Common myeloid progenitor, CD34-positive (primary cell): ENCODE measurements at regions not wholly inside any gene's neighbourhood (a gene's known extent, or its start where the extent isn't known, plus 50 kb on each side); places are given as distances from the start of the nearest gene placed in this dataset.
"Not testable (repeated sequence)": the region's sequence is repeated elsewhere in the genome, so short reads cannot be mapped to it uniquely, and the experiment has no call there.

Source experiments
- CTCF ChIA-PET: fragments of 350-600 bp; sonication (Branson Sonifier 250); formaldehyde crosslinking; loops from one replicate; lab custom pipeline; 2021; ENCODE audit warnings: antibody characterized with exemption; lab: Charles Lee
- POLR2A ChIA-PET: fragments of 350-600 bp; sonication (Branson Sonifier 250); formaldehyde crosslinking; loops from one replicate; lab custom pipeline; 2021; ENCODE audit warnings: antibody characterized with exemption; lab: Charles Lee
- DNase-seq, 3 donors: peaks; one replicate each; pipeline versions ENCODE4 v3.0.0 to v3.0.0-alpha.2; 2013
- H3K27ac ChIP-seq, 2 experiments: 1 replicate in 1 of 2; 2 replicates in 1 of 2; pipeline ENCODE4 v1.7.0; 2013; ENCODE audit warnings: inconsistent platforms in 2 of 2, low read length in 2 of 2, mild to moderate bottlenecking in 2 of 2, low read depth in 1 of 2, moderate library complexity in 1 of 2; ENCODE audit not compliant: severe bottlenecking in 2 of 2, insufficient read depth in 1 of 2, poor library complexity in 1 of 2
- H3K27me3 ChIP-seq, 5 experiments: replicated peaks in 2 of 5; 1 replicate in 3 of 5; 2 replicates in 2 of 5; pipeline versions ENCODE4 v1.6.1 to v1.7.0; 2013; ENCODE audit warnings: low read length in 4 of 5, mild to moderate bottlenecking in 2 of 5, moderate library complexity in 2 of 5, inconsistent platforms in 1 of 5; ENCODE audit not compliant: insufficient read depth in 5 of 5, control insufficient read depth in 4 of 5
- H3K36me3 ChIP-seq, 4 experiments: 1 replicate in 2 of 4; 2 replicates in 2 of 4; pipeline versions ENCODE4 v1.6.1 to v1.7.0; 2013; ENCODE audit warnings: low read length in 3 of 4, control low read depth in 1 of 4, mild to moderate bottlenecking in 1 of 4; ENCODE audit not compliant: control insufficient read depth in 4 of 4, insufficient read depth in 4 of 4
- H3K4me1 ChIP-seq, 4 experiments: 1 replicate in 3 of 4; 2 replicates in 1 of 4; pipeline versions ENCODE4 v1.6.1 to v1.7.1; 2013; ENCODE audit warnings: low read length in 3 of 4, mild to moderate bottlenecking in 3 of 4, control low read depth in 1 of 4, inconsistent platforms in 1 of 4, moderate library complexity in 1 of 4; ENCODE audit not compliant: control insufficient read depth in 4 of 4, insufficient read depth in 4 of 4; ENCODE audit errors: control extremely low read depth in 1 of 4
- H3K4me3 ChIP-seq, 7 experiments: 1 replicate in 4 of 7; 2 replicates in 3 of 7; pipeline versions ENCODE4 v1.5.1 to v1.7.0; 2013; ENCODE audit warnings: mild to moderate bottlenecking in 7 of 7, low read length in 6 of 7, moderate library complexity in 6 of 7, inconsistent platforms in 2 of 7, low read depth in 2 of 7, control low read depth in 1 of 7; ENCODE audit not compliant: insufficient read depth in 4 of 7, control insufficient read depth in 1 of 7; ENCODE audit errors: extremely low read depth in 1 of 7
- H3K9me3 ChIP-seq, 5 experiments: 1 replicate in 4 of 5; 2 replicates in 1 of 5; pipeline versions ENCODE4 v1.6.1 to v1.7.1; 2013; ENCODE audit warnings: low read length in 4 of 5, mild to moderate bottlenecking in 2 of 5, inconsistent platforms in 1 of 5, low read depth in 1 of 5, moderate library complexity in 1 of 5; ENCODE audit not compliant: control insufficient read depth in 4 of 5, insufficient read depth in 2 of 5; ENCODE audit errors: control extremely low read depth in 1 of 5
- WGBS: methylation state at CpG from one replicate; pipeline ENCODE4 v1.1.5; 2013; ENCODE audit not compliant: insufficient coverage; 5-methylcytosine and 5-hydroxymethylcytosine counted together

DNA sequence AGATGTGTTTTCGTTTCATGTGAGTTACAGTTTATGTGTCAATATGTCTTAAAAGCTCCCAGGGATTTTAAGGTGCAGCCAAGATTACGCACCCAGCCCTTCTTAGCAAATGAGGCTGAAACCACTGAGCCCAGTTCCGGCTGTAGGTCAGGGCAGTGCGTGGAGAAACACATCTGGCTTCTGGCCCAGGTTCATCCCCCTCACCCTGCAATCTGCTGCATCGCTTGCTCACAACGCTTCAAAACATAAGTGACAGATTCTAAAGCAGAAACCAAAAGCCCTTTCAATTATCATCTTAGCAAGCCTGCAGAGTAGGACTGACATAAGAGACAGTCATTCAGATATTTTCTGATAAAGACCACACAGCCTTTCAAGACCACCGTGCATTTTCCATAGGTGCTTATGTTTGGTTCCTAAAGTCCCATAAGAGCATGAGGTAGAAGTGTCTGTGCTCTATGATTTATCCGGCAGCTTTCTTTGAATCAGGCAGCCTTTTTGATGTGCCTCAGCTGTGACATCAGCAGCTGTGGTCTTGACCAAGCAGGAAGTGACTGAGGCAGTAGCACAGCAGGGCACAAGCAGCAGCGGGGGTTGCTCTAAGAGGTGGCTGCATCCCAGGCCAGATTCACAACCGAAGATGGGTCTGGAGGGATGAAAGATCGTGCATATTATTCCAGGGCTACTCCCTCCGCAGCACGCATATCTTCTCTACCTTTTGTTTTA lies 72.1 kb upstream of the LYZL2 start:
- Histone ChIP-seq H3K4me3 (peak overlapping the region in 3 of 7 experiments; percentile 11 to 54 (median 41)), H3K36me3 (no peaks in the 10 kb centered on the region), H3K9me3 (no peaks in the 10 kb centered on the region), H3K27ac (peak overlapping the region in 1 of 2 experiments; percentile 6), H3K27me3 (no peaks in the 10 kb centered on the region), H3K4me1 (peaks cover 5 to 41% (median 30%) of the 10 kb centered on the region in 4 experiments)
- POLR2A ChIA-PET = no interaction called here
- WGBS = 50% methylated on average over 6 of the region's 13 CpGs
- DNase-seq = peak; percentile 15 to 79 (median 77)
- CTCF ChIA-PET = interaction anchor here (2.4 kb wide), 1 partner anchor 13 kb away, joined by 9 read pairs; no protein-coding TSS in a partner anchor

DNA sequence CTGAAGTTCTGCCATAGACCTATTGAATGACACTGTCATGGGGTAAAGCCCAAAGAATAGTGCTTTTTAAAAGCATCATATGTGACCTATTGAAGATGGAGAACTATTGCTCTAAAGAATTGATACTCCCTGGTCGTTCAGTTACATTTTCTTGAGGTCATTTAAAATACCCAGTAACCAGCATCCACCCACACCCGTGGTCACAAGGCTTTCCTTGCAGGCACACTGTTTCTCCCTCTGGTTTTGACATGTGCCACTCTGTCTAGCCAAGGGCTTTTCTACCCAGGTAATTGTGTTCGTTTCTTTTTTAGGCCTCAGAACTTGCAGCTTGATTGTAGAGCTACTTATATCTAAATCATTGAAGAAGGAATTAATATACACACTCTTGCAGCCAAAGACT lies 68.3 kb upstream of the LYZL2 start:
- no peak overlapping the region for H3K4me3 ChIP-seq
- ChIA-PET CTCF (interaction anchor here (1.3 to 1.7 kb wide), 2 partner anchors 10 to 12 kb away, joined by 4 to 5 read pairs; no protein-coding TSS in a partner anchor), POLR2A (interaction anchor here (0.6 kb wide), 1 partner anchor 1103 kb away, joined by 3 read pairs; no protein-coding TSS in a partner anchor)
- no peak for DNase-seq
- H3K27ac ChIP-seq = no peak overlapping the region
- 100% methylated on average over 3 of the region's 3 CpGs for WGBS
- no peaks in the 10 kb centered on the region for H3K27me3 ChIP-seq
- no peaks in the 10 kb centered on the region for H3K9me3 ChIP-seq
- no peaks in the 10 kb centered on the region for H3K36me3 ChIP-seq
- peaks cover 5 to 18% (median 13%) of the 10 kb centered on the region in 4 experiments for H3K4me1 ChIP-seq

DNA sequence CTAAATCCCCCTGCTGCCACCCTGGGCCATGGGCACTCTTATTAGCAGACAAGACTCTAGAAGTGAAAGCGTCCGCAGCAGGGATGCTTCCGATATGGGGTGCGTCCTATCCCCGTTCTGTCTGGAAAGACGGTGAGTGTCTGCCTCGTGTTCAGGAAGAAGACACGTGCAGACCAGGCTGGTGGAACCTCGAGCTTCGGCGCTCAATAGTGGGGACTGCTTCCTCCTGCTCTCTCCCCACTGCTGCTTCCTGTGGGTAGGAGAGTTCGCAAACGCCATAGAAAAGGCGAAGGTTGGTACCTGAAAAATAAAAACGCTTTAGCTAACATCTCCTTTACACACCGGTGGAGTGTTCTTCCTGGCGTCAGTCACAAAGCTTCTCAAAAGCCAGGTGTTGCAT lies 67.7 kb upstream of the LYZL2 start:
- H3K4me1 ChIP-seq = peaks cover 5 to 13% (median 10%) of the 10 kb centered on the region in 4 experiments
- H3K4me3 ChIP-seq, DNase-seq, H3K27ac ChIP-seq, POLR2A ChIA-PET, H3K9me3 ChIP-seq, H3K36me3 ChIP-seq, H3K27me3 ChIP-seq: not testable (repeated sequence)
- WGBS = 52% methylated on average over 5 of the region's 17 CpGs
- CTCF ChIA-PET = interaction anchor here (1.7 kb wide), 1 partner anchor 9 kb away, joined by 5 read pairs; no protein-coding TSS in a partner anchor

GRCh38 chr10:30696416-30697185 lies 67.0 kb upstream of the LYZL2 start:
- DNase-seq, H3K36me3 ChIP-seq, H3K27me3 ChIP-seq, H3K27ac ChIP-seq, POLR2A ChIA-PET, H3K9me3 ChIP-seq, H3K4me1 ChIP-seq, H3K4me3 ChIP-seq: not testable (repeated sequence)
- CTCF ChIA-PET = interaction anchor here (1.1 to 1.8 kb wide), 3 partner anchors 9 to 15 kb away, joined by 4 to 5 read pairs (median 5); no protein-coding TSS in a partner anchor
- WGBS = 83% methylated on average over 4 of the region's 10 CpGs

DNA sequence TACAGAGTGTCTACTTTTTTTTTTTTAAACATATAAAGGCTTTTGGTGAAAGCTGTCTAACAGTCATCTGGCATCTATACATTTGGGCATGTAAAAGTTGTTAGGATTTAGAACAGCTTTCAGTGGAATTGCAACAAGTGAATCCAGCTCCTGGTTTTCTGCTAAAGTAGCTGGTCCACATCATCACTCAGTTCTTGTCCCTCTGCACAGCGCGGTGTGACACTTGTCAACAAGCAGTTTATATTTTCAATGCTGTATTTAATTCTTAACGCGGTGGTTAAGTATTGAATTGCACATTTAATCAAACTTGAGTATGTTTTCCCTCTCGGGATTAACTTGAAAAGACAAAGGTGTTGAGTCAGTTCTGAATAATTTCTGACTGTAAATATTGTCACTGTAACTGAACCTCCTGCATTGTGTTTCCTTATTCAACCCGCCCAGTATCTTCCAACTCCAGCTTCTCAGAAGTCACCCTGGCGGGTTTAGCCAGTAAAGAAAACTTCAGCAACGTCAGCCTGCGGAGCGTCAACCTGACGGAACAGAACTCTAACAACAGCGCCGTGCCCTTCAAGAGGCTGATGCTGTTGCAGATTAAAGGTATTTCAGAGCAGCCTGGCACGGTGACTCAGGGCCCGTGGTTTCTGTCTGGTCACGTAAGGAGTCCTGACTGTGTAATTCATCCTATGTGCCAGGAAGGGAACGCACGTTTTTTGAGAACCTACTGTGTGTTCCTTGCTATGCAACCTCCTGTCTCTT lies 66.1 kb upstream of the LYZL2 start:
- H3K36me3 ChIP-seq, H3K4me3 ChIP-seq, H3K27me3 ChIP-seq, H3K9me3 ChIP-seq, H3K27ac ChIP-seq, H3K4me1 ChIP-seq, POLR2A ChIA-PET: not testable (repeated sequence)
- CTCF ChIA-PET = interaction anchor here (1.1 to 1.8 kb wide), 3 partner anchors 9 to 16 kb away, joined by 4 to 5 read pairs (median 4); no protein-coding TSS in a partner anchor
- DNase-seq = peak in 2 of 3 donors; percentile 68 to 74
- WGBS = 81% methylated on average over 17 of the region's 18 CpGs

DNA sequence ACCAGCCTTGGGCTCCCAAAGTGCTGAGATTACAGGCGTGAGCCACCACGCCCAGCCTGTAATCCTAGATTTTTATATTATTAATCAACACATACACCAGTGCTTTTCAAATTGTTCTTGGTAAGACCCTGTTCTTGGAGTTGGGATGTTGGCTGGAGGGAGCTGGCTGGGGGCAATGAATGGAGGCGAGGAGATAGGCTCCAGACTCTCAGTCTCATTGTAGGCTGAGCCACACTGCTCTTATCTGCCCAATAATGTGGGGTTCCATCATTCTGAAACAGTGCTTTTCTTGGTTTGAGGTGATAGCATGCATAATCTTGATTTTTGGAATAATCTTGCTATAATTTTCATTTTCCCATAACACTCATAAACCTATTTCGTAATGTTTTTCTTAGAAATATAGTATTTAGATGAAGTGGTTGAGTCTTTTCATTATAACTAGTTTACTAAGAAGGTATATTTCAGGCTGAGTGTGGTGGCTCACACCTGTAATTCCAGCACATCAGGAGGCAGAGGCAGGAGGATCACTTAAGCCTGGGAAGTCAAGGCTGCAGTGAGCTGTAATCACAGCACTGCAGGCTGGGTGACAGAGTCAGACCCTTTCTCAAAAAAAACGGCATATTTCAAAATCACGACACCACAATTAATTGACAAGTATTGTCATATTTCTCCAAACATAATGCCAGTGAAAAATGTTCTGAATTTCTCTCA lies 65.1 kb upstream of the LYZL2 start:
- peaks cover 0 to 3% (median 1%) of the 10 kb centered on the region in 4 experiments for H3K4me1 ChIP-seq
- no peak overlapping the region for H3K27ac ChIP-seq
- WGBS = no CpG with 5 or more reads among the region's 6 CpGs
- no peak for DNase-seq
- H3K9me3 ChIP-seq = no peaks in the 10 kb centered on the region
- peaks cover 0 to 3% (median 0%) of the 10 kb centered on the region in 5 experiments for H3K27me3 ChIP-seq
- H3K4me3 ChIP-seq = no peak overlapping the region
- POLR2A ChIA-PET = no interaction called here
- H3K36me3 ChIP-seq = no peaks in the 10 kb centered on the region
- CTCF ChIA-PET = interaction anchor here (1.4 to 1.8 kb wide), 2 partner anchors 8 to 9 kb away, joined by 4 to 5 read pairs; no protein-coding TSS in a partner anchor
